ENCODE measurements at regions not wholly inside any gene's neighbourhood (a gene's known extent, or its start where the extent isn't known, plus 50 kb on each side); places are given as distances from the start of the nearest gene placed in this dataset.

- no peak overlapping the region for H3K4me3 ChIP-seq
- no peaks in the 10 kb centered on the region for H3K9me3 ChIP-seq
- H3K27me3 ChIP-seq = no peaks in the 10 kb centered on the region
- no peak overlapping the region for H3K27ac ChIP-seq
- intact Hi-C loops (cut with DNase I; ENCODE audit: low total_unique reads) = no loop called here
- no peak for ATAC-seq
- TF ChIP-seq POLR2A (IDR thresholded peaks at IDR 0.05) = no peak
- TF ChIP-seq CTCF (IDR thresholded peaks at IDR 0.05 in 4 of 5, conservative IDR thresholded peaks at IDR 0.05 in 1 of 5) = no peak
- no peaks in the 10 kb centered on the region for H3K36me3 ChIP-seq
- no peak for DNase-seq
- H3K4me1 ChIP-seq = peaks cover 13 to 16% of the 10 kb centered on the region in 2 donors
- in situ Hi-C loops (cut with MboI; ENCODE audit: low sequenced_read_pairs in 4 of 4) = no loop called here
These were observed 144.0 kb downstream of the DDX1 start for GRCh38 chr2:15735484-15736326.

GRCh38 chr2:15736396-15737180 lies 144.9 kb downstream of the DDX1 start:
- intact Hi-C loops (cut with DNase I; ENCODE audit: low total_unique reads) (no loop called here), in situ Hi-C loops (cut with MboI; ENCODE audit: low sequenced_read_pairs in 4 of 4) (no loop called here)
- TF ChIP-seq POLR2A (IDR thresholded peaks at IDR 0.05) = no peak
- TF ChIP-seq CTCF (IDR thresholded peaks at IDR 0.05 in 4 of 5, conservative IDR thresholded peaks at IDR 0.05 in 1 of 5) = no peak
- DNase-seq = no peak
- Histone ChIP-seq H3K4me1 (peaks cover 7 to 13% of the 10 kb centered on the region in 2 donors), H3K27me3 (no peaks in the 10 kb centered on the region), H3K4me3 (no peak overlapping the region), H3K27ac (no peak overlapping the region), H3K36me3 (no peaks in the 10 kb centered on the region), H3K9me3 (no peaks in the 10 kb centered on the region)
- ATAC-seq = no peak

GRCh38 chr2:15737314-15738224 lies 145.9 kb downstream of the DDX1 start:
- in situ Hi-C loops (cut with MboI; ENCODE audit: low sequenced_read_pairs in 4 of 4) = no loop called here
- intact Hi-C loops (cut with DNase I; ENCODE audit: low total_unique reads) = no loop called here

More at GRCh38 chr2:15737314-15738224, 145.9 kb downstream of the DDX1 start:
- Histone ChIP-seq H3K27ac (no peak overlapping the region), H3K36me3 (no peaks in the 10 kb centered on the region), H3K4me1 (peaks cover 7 to 13% of the 10 kb centered on the region in 2 donors), H3K9me3 (no peaks in the 10 kb centered on the region), H3K4me3 (no peak overlapping the region), H3K27me3 (no peaks in the 10 kb centered on the region)
- DNase-seq (no peak), ATAC-seq (no peak)
- TF ChIP-seq POLR2A (IDR thresholded peaks at IDR 0.05) (no peak), CTCF (IDR thresholded peaks at IDR 0.05 in 4 of 5, conservative IDR thresholded peaks at IDR 0.05 in 1 of 5) (no peak)
